ENCODE measurements at regions not wholly inside any gene's neighbourhood (a gene's known extent, or its start where the extent isn't known, plus 50 kb on each side); places are given as distances from the start of the nearest gene placed in this dataset.

- no peak for TF ChIP-seq CTCF (conservative IDR thresholded peaks at IDR 0.05; ENCODE audit: low read depth in 2 of 2)
- TF ChIP-seq POLR2AphosphoS5 (IDR thresholded peaks at IDR 0.05; ENCODE audit: low read depth): no peak
- TF ChIP-seq ETS1 (IDR thresholded peaks at IDR 0.05): no peak
- no peak for TF ChIP-seq EZH2 (IDR thresholded peaks at IDR 0.05; ENCODE audit: low read depth, unreplicated experiment)
- no peak for TF ChIP-seq EZH2phosphoT487 (IDR thresholded peaks at IDR 0.05; ENCODE audit: unreplicated experiment)
- TF ChIP-seq REST (IDR thresholded peaks at IDR 0.05; ENCODE audit: unreplicated experiment): no peak
Observed at GRCh38 chr1:5756434-5757186, 235.6 kb downstream of the NPHP4 start.
